Right lobe of liver (tissue), 4 donors: ENCODE measurements at regions not wholly inside any gene's neighbourhood (a gene's known extent, or its start where the extent isn't known, plus 50 kb on each side); places are given as distances from the start of the nearest gene placed in this dataset.

Experiments
- CTCF ChIP-seq, 4 donors: fragments of 200-600 bp in 3 of 4; fragments of 450-650 bp in 1 of 4; IDR thresholded peaks; one replicate each; pipeline versions ENCODE4 v1.5.1 to v1.8.0; 2016 to 2022; ENCODE audit warnings: antibody characterized with exemption in 4 of 4, mild to moderate bottlenecking in 2 of 4
- POLR2A ChIP-seq: fragments of 450-650 bp; IDR thresholded peaks from one replicate; pipeline ENCODE4 v1.6.1; 2017; ENCODE audit warnings: antibody characterized with exemption, mild to moderate bottlenecking
- donor health status: DM: no; HTN: no; CAD: no.
- donor health status: DM: no; HTN: no; CAD: no.
- donor health status: DM: no; HTN: yes; CAD: no.

- no peak for TF ChIP-seq CTCF (IDR thresholded peaks at IDR 0.05)
- TF ChIP-seq POLR2A, result no peak
Observed at GRCh38 chrX:120719622-120720021, 89.8 kb upstream of the C1GALT1C1 start.
